GM23338 (cell line): ENCODE measurements at regions not wholly inside any gene's neighbourhood (a gene's known extent, or its start where the extent isn't known, plus 50 kb on each side); places are given as distances from the start of the nearest gene placed in this dataset.

Experiments used
- CREB1 ChIP-seq: fragments of 250-450 bp; sonication (Bioruptor Pico); IDR thresholded peaks from 2 replicates; pipeline ENCODE4 v1.5.0; 2020; ENCODE audit warnings: low read depth, mild to moderate bottlenecking, moderate library complexity
- EZH2 ChIP-seq: fragments of 200-600 bp; sonication (generic); IDR thresholded peaks from one replicate; pipeline ENCODE4 v1.8.0; 2017; ENCODE audit warnings: antibody characterized with exemption, mild to moderate bottlenecking, low read depth; ENCODE audit not compliant: unreplicated experiment
- EZH2phosphoT487 ChIP-seq: fragments of 200-600 bp; sonication (generic); IDR thresholded peaks from one replicate; pipeline ENCODE4 v1.8.1; 2018; ENCODE audit warnings: antibody characterized with exemption; ENCODE audit not compliant: unreplicated experiment
- JUNB ChIP-seq: IDR thresholded peaks from one replicate; pipeline ENCODE4 v1.6.1; 2016; ENCODE audit warnings: antibody characterized with exemption; ENCODE audit not compliant: unreplicated experiment
- NANOG ChIP-seq: IDR thresholded peaks from 2 replicates; pipeline ENCODE4 v1.6.1; 2016; ENCODE audit warnings: antibody characterized with exemption, borderline replicate concordance
- POLR2AphosphoS5 ChIP-seq: IDR thresholded peaks from 2 replicates; pipeline ENCODE4 v1.6.1; 2016; ENCODE audit warnings: antibody characterized with exemption, low read depth
- STAT1 ChIP-seq: IDR thresholded peaks from one replicate; pipeline ENCODE4 v1.6.1; 2016; ENCODE audit warnings: antibody characterized with exemption; ENCODE audit not compliant: unreplicated experiment
- ZNF331 ChIP-seq: fragments of 250-450 bp; sonication (Bioruptor Pico); IDR thresholded peaks from 2 replicates; pipeline ENCODE4 v1.5.0; 2020; ENCODE audit warnings: low read depth, mild to moderate bottlenecking, moderate library complexity
- TF ChIP-seq, protein P1 (sequence below), 2 experiments: fragments of 200-600 bp in 1 of 2; sonication (generic) in 1 of 2; conservative IDR thresholded peaks; 2 replicates each; pipeline versions ENCODE4 v1.5.1 to v1.6.1; 2016 to 2017; ENCODE audit warnings: antibody characterized with exemption in 2 of 2, low read depth in 2 of 2, mild to moderate bottlenecking in 2 of 2, moderate library complexity in 1 of 2
- TF ChIP-seq, protein P2 (sequence below): IDR thresholded peaks from one replicate; pipeline ENCODE4 v1.6.1; 2018; ENCODE audit warnings: antibody characterized with exemption; ENCODE audit not compliant: unreplicated experiment
- TF ChIP-seq, protein P3 (sequence below): IDR thresholded peaks from 2 replicates; pipeline ENCODE4 v1.6.1; 2016; ENCODE audit warnings: antibody characterized with exemption

DNA sequence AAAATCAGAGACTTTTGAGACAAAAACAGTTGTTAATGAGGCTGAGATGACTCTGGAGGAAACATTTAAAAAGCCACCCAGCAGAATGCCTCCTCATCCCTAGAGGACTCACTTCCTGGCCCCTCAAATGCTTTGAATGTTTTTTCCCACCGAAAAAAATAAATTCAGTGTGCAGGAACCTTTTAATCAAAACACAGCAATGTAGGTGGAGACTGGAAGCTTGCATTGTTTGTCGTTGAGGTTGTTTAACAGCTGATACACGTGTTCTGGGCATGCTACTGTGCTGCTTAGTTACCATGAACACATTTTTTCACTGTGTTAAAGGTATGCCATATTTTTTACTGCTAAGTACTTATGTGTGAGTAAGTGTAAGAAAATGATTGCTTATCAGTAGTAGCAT lies 65.7 kb upstream of the ADCY2 start:
- TF ChIP-seq POLR2AphosphoS5 = no peak
- TF ChIP-seq, protein P1, sequence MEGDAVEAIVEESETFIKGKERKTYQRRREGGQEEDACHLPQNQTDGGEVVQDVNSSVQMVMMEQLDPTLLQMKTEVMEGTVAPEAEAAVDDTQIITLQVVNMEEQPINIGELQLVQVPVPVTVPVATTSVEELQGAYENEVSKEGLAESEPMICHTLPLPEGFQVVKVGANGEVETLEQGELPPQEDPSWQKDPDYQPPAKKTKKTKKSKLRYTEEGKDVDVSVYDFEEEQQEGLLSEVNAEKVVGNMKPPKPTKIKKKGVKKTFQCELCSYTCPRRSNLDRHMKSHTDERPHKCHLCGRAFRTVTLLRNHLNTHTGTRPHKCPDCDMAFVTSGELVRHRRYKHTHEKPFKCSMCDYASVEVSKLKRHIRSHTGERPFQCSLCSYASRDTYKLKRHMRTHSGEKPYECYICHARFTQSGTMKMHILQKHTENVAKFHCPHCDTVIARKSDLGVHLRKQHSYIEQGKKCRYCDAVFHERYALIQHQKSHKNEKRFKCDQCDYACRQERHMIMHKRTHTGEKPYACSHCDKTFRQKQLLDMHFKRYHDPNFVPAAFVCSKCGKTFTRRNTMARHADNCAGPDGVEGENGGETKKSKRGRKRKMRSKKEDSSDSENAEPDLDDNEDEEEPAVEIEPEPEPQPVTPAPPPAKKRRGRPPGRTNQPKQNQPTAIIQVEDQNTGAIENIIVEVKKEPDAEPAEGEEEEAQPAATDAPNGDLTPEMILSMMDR (conservative IDR thresholded peaks at IDR 0.05; ENCODE audit: low read depth in 2 of 2) = no peak
- no peak for TF ChIP-seq EZH2
- TF ChIP-seq ZNF331 = no peak
- TF ChIP-seq JUNB = no peak
- no peak for TF ChIP-seq EZH2phosphoT487
- TF ChIP-seq, protein P2, sequence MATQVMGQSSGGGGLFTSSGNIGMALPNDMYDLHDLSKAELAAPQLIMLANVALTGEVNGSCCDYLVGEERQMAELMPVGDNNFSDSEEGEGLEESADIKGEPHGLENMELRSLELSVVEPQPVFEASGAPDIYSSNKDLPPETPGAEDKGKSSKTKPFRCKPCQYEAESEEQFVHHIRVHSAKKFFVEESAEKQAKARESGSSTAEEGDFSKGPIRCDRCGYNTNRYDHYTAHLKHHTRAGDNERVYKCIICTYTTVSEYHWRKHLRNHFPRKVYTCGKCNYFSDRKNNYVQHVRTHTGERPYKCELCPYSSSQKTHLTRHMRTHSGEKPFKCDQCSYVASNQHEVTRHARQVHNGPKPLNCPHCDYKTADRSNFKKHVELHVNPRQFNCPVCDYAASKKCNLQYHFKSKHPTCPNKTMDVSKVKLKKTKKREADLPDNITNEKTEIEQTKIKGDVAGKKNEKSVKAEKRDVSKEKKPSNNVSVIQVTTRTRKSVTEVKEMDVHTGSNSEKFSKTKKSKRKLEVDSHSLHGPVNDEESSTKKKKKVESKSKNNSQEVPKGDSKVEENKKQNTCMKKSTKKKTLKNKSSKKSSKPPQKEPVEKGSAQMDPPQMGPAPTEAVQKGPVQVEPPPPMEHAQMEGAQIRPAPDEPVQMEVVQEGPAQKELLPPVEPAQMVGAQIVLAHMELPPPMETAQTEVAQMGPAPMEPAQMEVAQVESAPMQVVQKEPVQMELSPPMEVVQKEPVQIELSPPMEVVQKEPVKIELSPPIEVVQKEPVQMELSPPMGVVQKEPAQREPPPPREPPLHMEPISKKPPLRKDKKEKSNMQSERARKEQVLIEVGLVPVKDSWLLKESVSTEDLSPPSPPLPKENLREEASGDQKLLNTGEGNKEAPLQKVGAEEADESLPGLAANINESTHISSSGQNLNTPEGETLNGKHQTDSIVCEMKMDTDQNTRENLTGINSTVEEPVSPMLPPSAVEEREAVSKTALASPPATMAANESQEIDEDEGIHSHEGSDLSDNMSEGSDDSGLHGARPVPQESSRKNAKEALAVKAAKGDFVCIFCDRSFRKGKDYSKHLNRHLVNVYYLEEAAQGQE = no peak
- TF ChIP-seq, protein P3, sequence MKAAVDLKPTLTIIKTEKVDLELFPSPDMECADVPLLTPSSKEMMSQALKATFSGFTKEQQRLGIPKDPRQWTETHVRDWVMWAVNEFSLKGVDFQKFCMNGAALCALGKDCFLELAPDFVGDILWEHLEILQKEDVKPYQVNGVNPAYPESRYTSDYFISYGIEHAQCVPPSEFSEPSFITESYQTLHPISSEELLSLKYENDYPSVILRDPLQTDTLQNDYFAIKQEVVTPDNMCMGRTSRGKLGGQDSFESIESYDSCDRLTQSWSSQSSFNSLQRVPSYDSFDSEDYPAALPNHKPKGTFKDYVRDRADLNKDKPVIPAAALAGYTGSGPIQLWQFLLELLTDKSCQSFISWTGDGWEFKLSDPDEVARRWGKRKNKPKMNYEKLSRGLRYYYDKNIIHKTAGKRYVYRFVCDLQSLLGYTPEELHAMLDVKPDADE = no peak
- TF ChIP-seq NANOG = no peak
- no peak for TF ChIP-seq CREB1 (CRISPR knock-in tag)
- no peak for TF ChIP-seq STAT1
